ENCODE measurements at regions not wholly inside any gene's neighbourhood (a gene's known extent, or its start where the extent isn't known, plus 50 kb on each side); places are given as distances from the start of the nearest gene placed in this dataset.

- TF ChIP-seq CTCF (IDR thresholded peaks at IDR 0.05) (no peak), ZFX (IDR thresholded peaks at IDR 0.05; ENCODE audit: borderline replicate concordance) (no peak)
These were observed 1493.5 kb upstream of the TMEM132C start for GRCh38 chr12:126773491-126773890.
